ENCODE measurements at regions not wholly inside any gene's neighbourhood (a gene's known extent, or its start where the extent isn't known, plus 50 kb on each side); places are given as distances from the start of the nearest gene placed in this dataset.

DNA sequence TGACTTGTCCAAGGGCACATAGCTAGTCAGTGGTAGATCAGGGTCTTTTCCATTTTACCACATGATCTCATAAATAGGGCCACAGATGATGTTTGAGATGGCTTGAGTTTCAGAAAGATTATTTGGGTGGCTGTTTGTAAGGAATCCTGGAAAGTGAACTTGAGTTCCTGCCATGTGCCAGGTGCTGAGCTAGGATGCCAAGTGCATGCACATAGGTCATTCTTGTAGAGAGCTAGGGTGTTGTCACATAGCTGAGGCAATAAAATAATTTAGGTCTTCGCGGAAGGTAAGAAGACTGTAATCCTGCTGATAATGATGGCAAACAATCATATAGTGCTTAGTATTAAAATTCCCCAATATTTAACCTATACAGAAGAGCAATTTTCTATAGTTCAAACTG is 1162.6 kb upstream of the TENM4 start:
- peaks cover 4% of the 10 kb centered on the region for H3K4me1 ChIP-seq
- no peak overlapping the region for H3K27ac ChIP-seq
- H3K27me3 ChIP-seq, result no peaks in the 10 kb centered on the region
- H3K9me3 ChIP-seq, result no peaks in the 10 kb centered on the region
- no peak overlapping the region for H3K4me3 ChIP-seq
- no peak for TF ChIP-seq POLR2A (IDR thresholded peaks at IDR 0.05)
- TF ChIP-seq, protein P1, sequence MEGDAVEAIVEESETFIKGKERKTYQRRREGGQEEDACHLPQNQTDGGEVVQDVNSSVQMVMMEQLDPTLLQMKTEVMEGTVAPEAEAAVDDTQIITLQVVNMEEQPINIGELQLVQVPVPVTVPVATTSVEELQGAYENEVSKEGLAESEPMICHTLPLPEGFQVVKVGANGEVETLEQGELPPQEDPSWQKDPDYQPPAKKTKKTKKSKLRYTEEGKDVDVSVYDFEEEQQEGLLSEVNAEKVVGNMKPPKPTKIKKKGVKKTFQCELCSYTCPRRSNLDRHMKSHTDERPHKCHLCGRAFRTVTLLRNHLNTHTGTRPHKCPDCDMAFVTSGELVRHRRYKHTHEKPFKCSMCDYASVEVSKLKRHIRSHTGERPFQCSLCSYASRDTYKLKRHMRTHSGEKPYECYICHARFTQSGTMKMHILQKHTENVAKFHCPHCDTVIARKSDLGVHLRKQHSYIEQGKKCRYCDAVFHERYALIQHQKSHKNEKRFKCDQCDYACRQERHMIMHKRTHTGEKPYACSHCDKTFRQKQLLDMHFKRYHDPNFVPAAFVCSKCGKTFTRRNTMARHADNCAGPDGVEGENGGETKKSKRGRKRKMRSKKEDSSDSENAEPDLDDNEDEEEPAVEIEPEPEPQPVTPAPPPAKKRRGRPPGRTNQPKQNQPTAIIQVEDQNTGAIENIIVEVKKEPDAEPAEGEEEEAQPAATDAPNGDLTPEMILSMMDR (IDR thresholded peaks at IDR 0.05), result no peak
- intact Hi-C loops (cut with DNase I; ENCODE audit: low total_unique reads), result no loop called here
- H3K36me3 ChIP-seq (ENCODE audit: low read depth, missing control alignments), result no peaks in the 10 kb centered on the region
- WGBS, 2 donors, result 97 to 98% methylated on average over 2 of the region's 2 CpGs
- no peak for DNase-seq

DNA sequence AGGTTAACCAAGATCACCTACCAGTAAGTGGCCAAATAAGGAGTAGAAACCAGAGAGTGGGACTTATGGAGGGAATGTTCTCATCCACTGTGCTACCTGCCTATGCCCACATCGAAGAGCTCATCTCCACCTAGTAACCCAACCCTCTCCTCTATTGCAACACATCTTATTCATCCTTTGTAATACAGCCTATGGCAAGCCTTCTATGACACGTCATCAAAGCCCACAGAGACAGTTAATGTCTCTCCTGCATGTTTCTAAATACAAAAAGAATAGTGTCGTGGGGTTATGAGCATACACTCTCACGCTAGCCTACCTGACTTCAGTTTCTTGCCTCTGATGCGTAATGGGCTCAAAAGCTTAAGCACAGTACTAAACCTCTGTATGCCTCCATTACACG is 1158.1 kb upstream of the TENM4 start:
- TF ChIP-seq POLR2A (IDR thresholded peaks at IDR 0.05), result no peak
- TF ChIP-seq, protein P1 (IDR thresholded peaks at IDR 0.05), result no peak
- no peak overlapping the region for H3K4me3 ChIP-seq
- no peaks in the 10 kb centered on the region for H3K4me1 ChIP-seq
- 92% methylated on average over 6 of the region's 6 CpGs for WGBS, 2 donors
- intact Hi-C loops (cut with DNase I; ENCODE audit: low total_unique reads), result no loop called here
- no peaks in the 10 kb centered on the region for H3K9me3 ChIP-seq
- no peaks in the 10 kb centered on the region for H3K36me3 ChIP-seq (ENCODE audit: low read depth, missing control alignments)
- H3K27me3 ChIP-seq, result no peaks in the 10 kb centered on the region
- no peak overlapping the region for H3K27ac ChIP-seq
- no peak for DNase-seq

DNA sequence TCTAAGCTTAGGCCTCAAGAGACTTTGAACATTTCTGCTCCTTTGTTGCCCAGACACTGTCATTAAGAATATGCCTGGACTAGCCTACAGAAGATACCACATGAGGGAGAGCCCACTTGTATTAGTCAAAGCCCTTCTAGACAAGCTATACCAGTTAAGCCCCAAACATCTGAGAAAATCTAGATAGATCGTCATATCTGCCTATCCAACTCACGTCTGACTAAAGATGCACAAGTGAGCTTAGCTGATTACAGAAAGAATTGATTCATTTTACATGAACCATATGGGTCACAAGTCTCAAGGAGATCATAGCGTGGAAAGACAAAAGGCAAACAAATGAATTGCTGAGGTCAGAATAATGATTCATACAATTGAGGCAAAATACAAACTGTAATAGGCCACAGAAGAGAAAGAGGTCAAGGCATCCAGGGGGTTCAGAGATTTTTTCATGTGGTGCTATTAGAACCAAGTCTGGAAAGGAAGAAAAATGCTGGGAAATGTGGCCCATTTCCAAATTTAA is 1155.5 kb upstream of the TENM4 start:
- H3K27me3 ChIP-seq, result no peaks in the 10 kb centered on the region
- TF ChIP-seq, protein P1 (IDR thresholded peaks at IDR 0.05), result no peak
- no peak for TF ChIP-seq POLR2A (IDR thresholded peaks at IDR 0.05)
- no peaks in the 10 kb centered on the region for H3K9me3 ChIP-seq
- H3K4me1 ChIP-seq, result no peaks in the 10 kb centered on the region
- no peak overlapping the region for H3K27ac ChIP-seq
- H3K4me3 ChIP-seq, result no peak overlapping the region
- intact Hi-C loops (cut with DNase I; ENCODE audit: low total_unique reads), result no loop called here
- no peaks in the 10 kb centered on the region for H3K36me3 ChIP-seq (ENCODE audit: low read depth, missing control alignments)
- no peak for DNase-seq
- WGBS, 2 donors, result 85 to 93% methylated on average over 3 of the region's 3 CpGs

DNA sequence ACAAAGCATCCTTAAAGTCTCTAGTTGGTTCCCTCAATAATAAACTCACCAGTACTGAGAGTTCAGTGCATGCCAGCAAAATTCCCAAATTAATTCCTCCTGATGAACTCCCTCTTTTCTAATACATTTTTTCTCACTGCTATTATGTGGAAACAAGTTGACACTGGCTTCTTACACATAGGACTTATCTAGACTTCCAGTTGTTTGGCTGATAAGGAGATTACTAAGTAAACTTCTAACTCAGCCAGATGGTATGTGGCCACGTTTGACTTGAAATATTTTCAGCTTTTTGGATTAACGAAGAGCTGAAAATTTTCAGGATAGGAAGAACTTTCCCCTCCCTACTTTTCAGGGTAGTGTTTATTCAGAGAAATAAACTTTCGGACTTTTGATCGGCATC is 1154.2 kb upstream of the TENM4 start:
- 39 to 48% methylated on average over 4 of the region's 4 CpGs for WGBS, 2 donors
- Histone ChIP-seq H3K36me3 (ENCODE audit: low read depth, missing control alignments) (no peaks in the 10 kb centered on the region), H3K27me3 (no peaks in the 10 kb centered on the region), H3K4me1 (no peaks in the 10 kb centered on the region), H3K9me3 (no peaks in the 10 kb centered on the region), H3K4me3 (no peak overlapping the region), H3K27ac (no peak overlapping the region)
- intact Hi-C loops (cut with DNase I; ENCODE audit: low total_unique reads), result no loop called here
- TF ChIP-seq POLR2A (IDR thresholded peaks at IDR 0.05), result no peak
- TF ChIP-seq, protein P1 (IDR thresholded peaks at IDR 0.05), result no peak
- no peak for DNase-seq

DNA sequence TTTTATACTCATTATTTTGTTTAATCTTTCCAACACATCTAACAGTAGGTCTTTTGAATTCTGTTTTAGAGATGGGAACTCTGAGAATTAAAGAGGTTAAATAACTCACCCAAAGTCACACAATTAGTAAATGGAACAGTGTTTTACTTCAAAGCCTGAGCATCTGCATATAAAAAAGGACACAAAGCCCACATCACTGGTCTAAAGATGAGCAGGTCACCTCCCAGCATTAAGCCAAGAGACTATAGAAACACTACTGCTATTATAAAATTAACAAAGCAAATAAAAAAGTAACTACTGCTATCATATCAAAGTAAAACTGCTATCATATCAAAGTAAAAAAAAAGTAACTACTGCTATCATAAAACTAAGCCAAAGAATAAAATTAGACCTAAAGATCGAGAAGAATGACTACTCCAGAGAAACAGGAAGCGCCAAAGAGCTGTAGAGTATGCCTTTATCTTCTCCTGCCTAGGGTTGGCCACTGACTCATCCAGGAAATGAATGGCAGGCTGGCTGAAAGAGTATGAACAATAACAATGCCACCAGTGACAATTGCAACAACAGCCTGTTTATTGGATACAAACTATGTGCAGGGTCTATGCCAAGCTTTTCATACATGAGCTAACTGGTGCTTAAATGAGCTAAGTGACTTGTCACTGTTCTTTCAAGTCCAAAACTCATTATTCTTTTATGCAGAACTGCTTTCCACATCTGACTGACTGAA is 1153.0 kb upstream of the TENM4 start:
- Histone ChIP-seq H3K9me3 (no peaks in the 10 kb centered on the region), H3K36me3 (ENCODE audit: low read depth, missing control alignments) (no peaks in the 10 kb centered on the region), H3K4me3 (no peak overlapping the region), H3K27me3 (no peaks in the 10 kb centered on the region), H3K4me1 (no peaks in the 10 kb centered on the region), H3K27ac (no peak overlapping the region)
- peak; percentile 61 for DNase-seq
- 53 to 59% methylated on average over 2 of the region's 2 CpGs for WGBS, 2 donors
- no peak for TF ChIP-seq POLR2A (IDR thresholded peaks at IDR 0.05)
- TF ChIP-seq, protein P1 (IDR thresholded peaks at IDR 0.05), result no peak
- intact Hi-C loops (cut with DNase I; ENCODE audit: low total_unique reads), result no loop called here
